ENCODE measurements at regions not wholly inside any gene's neighbourhood (a gene's known extent, or its start where the extent isn't known, plus 50 kb on each side); places are given as distances from the start of the nearest gene placed in this dataset.

DNA sequence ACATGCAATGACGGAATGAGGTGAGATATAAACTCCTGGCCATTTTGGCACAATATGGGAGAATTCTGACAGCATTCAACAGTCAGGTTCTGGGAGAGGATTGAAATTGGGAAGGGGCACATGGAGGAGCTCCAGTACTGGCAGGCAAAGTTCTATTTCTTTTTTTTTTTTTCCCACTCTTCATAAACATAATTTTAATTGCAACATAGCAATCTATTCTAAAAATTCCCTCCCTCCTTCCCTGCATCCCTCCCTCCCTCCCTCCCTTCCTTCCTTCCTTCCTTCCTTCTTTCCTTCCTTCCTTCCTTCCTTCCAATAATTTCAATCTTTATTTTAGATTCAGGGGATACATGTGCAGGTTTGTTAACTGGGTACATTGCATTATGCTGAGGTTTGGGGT is 93.2 kb downstream of the PTCSC3 start:
- FAIRE-seq (no peak), DNase-seq (ENCODE audit: low spot score in 2 of 2) (no peak)

DNA sequence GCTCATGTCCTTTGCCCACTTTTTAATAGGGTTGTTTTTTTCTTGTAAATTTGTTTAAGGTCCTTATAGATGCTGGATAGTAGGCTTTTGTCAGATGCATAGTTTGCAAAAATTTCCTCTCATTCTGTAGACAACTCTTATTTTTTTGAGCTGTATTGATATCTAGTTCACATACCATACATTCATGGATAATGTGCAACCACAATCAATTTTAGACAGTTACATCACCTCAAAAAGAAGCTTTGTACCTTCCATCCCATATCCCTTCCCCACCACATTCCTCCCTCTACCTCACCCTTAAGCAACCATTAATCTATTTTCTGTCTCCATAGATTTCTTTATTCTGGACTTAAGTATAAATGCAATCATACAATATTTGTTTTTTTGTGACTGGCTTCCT is 98.4 kb downstream of the PTCSC3 start:
- FAIRE-seq (no peak), DNase-seq (ENCODE audit: low spot score in 2 of 2) (no peak)

DNA sequence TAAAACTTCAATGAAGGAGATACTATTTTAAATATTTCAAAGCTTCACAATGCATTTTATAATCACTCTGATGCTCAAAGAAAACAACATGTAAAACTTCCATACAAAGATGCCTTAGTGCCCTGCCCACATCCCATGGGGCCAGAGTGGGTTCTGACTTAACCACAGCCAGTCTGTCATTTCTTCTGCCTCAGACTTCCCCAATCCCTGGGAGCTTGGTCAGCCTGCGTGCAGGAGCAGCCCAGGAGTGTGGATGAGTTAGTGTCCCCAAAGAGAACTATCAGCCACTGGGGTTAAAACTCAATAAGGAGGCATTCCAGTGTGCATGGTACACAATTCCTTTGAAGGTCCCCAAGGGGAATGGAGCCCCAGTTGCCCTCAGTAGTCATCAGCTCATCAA is 100.3 kb downstream of the PTCSC3 start:
- FAIRE-seq (no peak), DNase-seq (ENCODE audit: low spot score in 2 of 2) (no peak)

DNA sequence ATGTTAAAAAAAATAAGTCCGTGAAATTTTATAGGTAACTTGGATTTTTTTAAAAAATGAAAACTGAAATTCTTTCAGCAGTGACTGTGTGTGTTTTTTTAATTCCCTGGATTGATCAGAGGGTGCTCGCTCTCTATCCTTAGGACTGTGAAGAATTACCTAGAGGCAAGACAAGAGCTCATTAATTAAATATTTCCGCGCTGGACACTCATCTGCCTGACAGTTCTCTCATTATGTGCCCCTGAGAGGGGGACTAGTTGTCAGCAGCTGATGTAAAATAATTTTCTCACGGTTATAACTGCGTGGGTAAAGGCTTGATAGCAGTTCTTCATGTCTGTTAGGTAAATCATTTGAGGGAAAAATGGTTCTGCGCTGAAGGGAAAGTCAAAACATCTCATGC is 101.3 kb downstream of the PTCSC3 start:
- FAIRE-seq = no peak

DNA sequence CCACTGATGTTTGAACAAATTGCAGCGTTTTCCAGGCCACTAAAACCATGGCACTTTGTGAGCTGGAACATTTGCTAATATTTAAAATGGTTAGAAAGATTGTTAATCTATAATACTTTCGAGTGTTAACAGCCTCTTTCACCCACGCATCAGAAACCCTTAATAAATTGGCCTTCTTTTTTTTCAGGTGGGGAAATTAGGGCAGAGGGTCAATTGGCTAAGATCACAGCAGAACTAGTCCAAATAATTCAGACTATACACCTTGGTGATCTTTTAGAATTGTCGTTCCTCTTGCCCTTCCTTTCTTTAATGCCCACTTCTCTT is 105.8 kb downstream of the PTCSC3 start:
- DNase-seq (ENCODE audit: low spot score in 2 of 2) = no peak
- FAIRE-seq = no peak

More for the DNA sequence above, 101.3 kb downstream of the PTCSC3 start:
- no peak for DNase-seq (ENCODE audit: low spot score in 2 of 2)

DNA sequence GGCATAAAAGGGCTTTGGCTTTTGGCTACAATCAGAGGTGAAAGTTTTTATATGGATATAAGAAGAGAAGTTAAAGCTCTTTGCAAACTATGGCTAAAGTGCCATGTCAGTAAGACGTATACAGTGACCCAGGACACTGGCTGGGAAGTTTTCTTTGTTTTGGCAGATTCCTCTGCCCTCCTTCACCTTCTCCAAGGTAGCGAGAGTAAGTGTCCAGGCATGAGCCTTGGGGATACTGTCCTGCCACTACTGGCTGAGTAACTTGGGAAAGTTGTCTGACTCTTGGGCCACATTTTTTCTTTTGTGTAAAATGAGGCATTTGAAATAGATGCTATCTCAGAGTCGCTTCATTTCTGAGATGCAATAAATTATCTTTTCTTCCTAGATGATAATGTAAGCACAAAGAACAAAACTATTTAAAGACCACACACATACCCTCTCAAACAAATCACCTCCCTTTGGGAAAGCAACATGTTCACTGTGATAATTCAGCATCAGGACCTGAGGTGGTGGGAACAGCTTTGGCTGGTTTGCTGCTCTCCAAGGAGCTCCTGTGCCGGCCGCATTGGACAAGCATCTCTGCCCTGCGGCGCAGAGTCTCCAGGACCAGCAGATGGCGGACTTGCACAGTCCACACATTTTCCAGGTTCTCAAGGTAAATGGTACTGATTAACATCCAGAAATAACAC is 106.3 kb downstream of the PTCSC3 start:
- DNase-seq (ENCODE audit: low spot score in 2 of 2) = peak; percentile 22 to 46
- FAIRE-seq = no peak

DNA sequence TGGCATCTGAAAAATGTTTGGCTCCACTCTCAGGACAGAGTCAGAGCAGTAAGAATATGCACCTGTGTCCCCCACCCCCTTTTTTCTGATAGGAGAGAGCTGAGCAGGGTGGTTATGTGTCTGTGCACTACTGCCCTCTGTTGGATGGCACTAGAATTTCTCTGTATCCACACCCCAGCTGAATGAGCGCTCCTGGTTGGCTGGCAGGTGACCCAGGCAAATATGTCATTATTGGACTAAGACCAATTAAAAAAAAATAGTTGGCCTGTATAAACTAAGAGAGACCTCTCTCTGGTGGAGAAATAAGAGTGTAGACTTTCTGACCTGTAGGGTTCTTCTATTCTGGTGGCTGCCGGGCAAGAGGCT is 107.0 kb downstream of the PTCSC3 start:
- DNase-seq (ENCODE audit: low spot score in 2 of 2) (peak; percentile 7 to 33), FAIRE-seq (no peak)

DNA sequence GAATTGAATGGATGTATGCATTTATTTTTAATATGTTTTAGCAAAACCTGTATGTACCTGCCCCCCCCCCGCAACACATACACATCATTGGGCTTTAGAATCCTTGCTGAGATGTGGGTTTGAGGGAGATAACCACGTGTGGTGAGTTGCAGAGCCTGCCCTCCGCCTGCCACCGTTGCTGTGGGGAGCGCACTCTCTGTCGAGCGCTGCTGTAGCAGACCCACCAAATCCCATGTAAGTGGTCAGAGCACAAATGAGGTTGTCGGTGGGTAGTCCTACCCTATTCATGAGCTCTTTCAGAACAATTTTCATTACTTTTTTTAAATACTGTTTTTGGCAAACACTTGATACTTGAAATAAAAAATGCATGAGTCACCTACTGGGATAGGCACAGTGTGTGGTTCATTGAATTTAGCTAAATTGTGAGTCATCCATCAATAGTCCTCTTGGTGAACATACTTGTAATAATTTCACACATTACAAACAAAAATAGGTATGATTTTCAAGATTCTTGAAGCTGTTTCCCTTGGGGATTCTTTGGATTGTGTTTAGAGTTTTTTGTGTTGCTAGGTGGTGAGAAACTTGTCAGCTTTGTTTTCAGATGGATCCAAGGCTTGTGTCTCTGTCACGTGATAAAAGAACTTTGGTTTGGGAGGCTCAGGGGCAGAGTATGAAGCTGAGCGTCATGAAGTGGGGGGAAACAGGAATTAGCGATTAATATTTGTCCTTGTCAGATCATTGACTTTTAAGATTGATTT is 107.6 kb downstream of the PTCSC3 start:
- DNase-seq (ENCODE audit: low spot score in 2 of 2) (no peak), FAIRE-seq (no peak)

DNA sequence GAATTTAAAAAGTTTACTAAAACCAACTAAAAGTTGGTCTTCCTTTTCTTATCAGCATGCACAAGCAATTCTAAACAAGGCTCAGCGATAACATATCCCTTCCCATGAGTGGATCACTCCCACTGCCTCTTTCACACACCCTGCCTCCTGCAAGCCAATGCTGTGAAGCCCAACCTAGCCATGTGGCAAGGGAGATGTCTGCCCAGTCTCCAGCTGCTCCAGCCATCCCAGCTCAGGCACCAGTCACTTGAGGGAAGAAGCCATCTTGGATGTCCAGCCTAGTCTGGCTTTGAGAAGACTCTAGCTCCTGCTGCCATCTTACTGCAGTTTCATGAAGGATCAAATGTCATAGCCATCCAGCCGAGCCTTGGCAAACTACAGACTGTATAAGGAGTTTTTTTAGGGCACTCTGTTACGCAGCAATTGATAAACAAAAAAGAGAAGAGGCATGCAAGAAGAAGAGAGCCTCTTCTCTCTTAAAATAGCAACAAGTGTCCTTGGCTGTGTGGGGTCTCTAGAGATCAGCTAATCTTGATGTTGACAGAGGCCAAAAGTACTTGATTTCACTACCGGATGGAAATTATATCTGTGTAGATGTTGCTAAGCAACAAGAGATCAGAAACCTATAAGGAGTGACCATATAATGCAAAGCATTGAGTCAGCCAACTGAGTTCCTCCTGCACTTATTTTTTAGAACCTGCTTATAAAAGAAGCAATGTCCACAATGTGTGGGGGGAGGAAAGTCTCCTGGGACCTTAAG is 108.9 kb downstream of the PTCSC3 start:
- FAIRE-seq = no peak

DNA sequence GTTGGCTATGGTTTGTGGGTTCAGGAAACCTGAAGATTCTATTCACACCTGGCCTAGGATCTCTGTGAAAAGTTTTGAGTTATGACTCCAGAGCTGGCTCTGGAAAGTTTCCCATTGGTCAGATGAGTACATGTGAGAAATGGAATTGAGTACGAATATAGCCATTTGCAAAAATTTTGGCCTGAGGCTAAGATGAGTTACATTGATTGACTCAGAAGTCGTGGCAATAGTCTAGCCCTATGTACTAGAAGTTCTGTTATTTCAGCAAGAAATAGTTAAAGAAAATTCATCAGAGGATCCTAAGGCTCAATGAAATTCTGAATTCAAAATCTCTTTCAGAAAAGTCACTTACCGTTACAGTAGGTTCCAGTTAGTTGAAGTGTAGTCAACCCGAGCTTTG is 109.9 kb downstream of the PTCSC3 start:
- DNase-seq (ENCODE audit: low spot score in 2 of 2) (no peak), FAIRE-seq (no peak)

More for the DNA sequence above, 108.9 kb downstream of the PTCSC3 start:
- no peak for DNase-seq (ENCODE audit: low spot score in 2 of 2)

DNA sequence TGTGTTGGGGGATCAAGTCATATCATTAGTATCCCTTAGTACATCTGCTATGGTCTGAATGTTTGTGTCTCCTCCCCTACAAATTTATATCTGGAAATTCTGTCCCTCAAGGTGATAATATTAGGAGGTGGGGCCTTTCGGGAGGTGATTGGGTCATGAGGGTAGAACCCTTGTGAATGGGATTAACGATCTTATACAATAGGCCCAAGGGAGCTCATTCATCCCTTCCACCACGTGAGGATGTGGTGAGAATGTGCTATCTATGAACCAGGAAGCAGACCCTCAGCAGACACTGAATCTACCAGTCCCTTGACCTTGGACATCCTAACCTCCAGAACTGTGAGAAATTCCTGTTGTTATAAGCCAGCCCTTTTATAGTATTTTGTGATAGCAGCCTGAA is 110.7 kb downstream of the PTCSC3 start:
- DNase-seq (ENCODE audit: low spot score in 2 of 2) (no peak), FAIRE-seq (no peak)

DNA sequence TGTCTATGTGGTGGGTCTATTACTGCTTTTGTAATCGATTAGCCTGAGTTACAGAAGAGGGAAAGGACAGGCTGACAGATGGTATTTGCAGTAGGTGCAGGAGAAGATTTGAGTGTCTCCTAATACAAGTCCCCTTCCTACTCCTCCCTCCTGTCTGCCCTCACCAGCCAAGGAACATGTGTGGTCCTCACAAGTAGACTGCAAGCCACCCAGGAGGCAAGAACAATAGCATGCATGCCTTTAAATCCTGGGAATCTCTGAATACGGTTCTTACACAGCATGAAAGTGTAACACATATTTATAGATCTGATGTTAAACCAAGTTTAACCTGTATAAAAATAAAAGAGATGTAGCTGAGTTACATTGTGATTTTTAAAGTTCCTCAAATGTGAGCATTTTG is 117.0 kb downstream of the PTCSC3 start:
- DNase-seq (ENCODE audit: low spot score in 2 of 2) = no peak
- FAIRE-seq = no peak

DNA sequence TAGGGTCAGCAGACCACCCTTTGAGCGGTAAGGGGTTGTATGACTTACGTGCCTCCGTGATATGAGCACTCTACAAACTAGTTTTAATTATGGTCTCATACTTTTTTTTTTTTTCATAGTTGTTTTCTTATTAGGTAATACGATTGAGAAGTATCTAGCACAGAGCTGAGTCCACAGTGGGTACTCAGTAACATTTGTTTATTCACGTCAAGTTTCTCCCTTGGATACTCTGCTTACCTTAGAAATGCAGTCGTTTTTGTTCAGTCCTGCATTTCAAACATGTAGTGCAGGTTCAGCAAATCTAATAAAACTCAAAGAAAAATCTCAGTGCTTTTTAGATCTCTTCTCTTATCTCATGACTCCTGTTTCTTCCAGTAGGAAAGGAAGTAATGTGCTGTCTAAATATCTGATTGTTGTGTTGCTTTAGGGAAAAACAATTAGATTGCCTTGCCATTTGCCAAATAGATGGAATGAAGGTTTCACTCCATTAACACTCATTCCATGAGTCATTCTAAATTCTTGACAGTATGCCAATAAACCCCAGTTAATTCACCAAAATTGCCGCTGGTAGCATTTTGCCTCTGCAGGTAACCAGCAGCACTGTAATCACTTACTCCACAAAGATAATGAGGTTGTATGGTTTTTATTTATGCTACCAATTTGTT is 118.9 kb downstream of the PTCSC3 start:
- DNase-seq (ENCODE audit: low spot score in 2 of 2) = no peak
- FAIRE-seq = no peak

DNA sequence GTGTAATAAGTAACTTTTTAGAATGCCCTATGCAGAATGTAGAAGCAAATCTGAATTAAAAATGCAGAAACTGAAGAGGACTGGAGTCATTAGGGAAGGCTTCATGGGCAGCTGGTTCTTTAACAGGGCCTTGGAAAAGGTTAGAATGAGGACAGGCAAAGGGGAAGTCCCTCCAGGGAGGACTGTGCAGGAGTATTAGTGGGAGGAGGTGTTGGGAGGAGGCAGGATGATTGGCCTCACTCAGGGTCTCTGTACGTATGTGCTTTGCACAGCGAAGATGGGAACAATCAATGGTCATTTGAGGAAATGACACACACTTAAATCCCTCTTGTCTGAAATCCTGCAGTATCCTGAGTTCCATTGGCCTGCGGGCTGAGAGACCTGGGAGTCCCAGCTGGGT is 119.7 kb downstream of the PTCSC3 start:
- DNase-seq (ENCODE audit: low spot score in 2 of 2) (no peak), FAIRE-seq (no peak)

DNA sequence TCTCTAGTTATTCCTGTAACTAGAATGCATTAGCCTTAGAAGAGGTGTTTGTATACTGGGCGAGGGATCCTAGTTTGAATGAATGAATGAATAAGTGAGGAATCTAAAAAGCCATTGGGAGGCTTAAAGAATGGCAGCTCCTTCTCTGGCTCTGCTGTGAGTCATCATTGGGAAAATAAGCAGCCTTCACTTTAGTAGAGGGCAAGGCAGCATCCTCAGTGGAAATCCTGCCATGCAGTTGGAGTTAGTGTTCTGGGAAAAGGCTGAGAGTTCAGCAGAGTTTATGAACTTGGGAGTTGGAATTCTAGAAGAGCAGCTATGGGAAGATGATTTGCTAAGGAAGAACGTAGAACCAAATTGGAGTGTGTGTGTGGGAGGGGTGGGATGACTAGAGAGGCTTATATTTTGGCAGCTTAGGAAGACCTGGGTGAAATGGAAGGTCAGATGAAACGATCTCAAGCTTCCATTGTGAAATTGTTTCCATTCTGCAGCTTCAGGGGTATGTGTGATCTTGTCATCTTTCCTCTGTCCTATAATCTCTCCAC is 120.8 kb downstream of the PTCSC3 start:
- FAIRE-seq (no peak), DNase-seq (ENCODE audit: low spot score in 2 of 2) (no peak)

DNA sequence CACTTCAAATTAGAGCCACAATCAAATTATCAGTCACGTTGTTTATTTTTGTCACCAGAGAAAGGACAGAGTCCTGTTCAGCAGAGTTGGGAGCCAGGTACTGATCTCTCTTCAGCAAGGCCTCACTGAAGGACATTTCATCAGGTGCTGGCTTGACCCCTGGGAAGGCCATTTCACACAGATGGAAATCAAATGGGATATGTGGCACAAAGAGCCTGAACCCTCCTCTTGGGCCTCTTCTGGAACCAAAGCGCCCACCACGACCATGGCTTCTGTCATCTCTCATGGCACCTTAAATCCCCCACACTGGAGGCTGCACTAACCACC is 121.5 kb downstream of the PTCSC3 start:
- no peak for DNase-seq (ENCODE audit: low spot score in 2 of 2)
- no peak for FAIRE-seq

DNA sequence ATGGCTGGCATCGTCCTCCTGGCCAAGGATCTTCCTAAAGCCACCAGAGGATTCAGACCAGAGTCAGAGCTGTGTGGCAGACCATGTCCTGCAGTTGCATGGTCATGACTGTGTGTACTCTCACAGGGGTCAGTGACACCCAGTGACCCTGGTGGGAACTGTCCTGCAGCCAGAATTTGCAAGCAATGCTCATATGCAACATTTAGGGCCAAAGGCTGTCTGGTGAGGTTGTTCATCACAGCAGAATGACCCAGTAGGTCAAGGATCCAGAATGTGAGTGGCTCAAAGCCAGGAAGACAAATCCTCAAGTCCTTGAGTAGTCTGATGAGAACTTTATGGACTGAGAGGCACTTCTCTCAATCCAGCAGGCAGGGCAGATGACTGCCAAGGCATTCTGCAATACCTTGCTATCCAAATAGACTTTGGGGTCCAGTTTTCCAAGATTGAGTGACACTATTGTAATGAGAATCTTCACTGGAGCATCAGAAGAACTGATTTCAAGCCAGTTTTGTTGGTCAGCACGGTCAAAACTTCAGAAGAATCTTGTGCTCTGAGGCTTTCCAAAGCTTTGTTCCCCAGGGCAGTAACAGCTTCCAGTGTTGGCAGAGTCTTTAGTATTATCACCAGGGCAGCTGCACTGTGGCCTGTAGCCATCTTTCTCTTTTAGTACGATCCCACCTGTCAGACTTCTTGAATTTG is 122.0 kb downstream of the PTCSC3 start:
- DNase-seq (ENCODE audit: low spot score in 2 of 2) (no peak), FAIRE-seq (no peak)

DNA sequence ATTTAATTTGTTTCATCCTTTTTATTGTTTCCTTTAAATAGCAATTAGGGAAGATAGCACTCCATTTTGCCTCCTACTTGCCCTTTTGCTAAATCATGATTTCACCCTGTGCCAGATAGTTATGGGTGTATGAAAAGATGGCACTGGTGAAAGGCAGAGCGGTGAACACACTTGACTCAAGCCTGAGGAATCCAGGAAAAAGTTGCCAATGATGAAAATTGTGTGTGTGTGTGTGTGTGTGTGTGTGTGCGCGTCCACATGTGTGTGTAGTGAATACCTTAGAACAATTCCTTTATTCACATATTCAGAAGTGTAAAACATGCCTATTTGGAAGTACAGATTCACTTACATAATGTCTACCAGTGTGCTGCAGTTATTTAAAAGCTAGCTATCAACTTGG is 123.8 kb downstream of the PTCSC3 start:
- FAIRE-seq = no peak

DNA sequence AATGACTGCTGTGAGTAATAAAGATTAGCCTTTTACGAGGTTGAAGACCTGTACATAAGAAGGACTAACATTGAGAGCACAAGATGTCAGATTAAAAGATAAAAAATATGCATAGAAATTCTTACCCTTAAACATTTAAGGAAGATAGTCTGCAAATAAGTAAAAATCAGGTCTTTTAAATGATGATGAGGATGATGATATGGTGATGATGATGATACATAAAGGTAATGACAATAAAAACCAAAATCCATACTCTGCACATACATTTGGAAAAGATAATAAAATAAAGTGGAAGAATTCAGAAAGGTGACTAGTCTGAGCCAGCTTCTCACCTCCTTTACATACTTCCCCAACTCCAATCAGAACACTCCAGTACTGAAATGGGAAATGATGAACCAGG is 124.5 kb downstream of the PTCSC3 start:
- DNase-seq (ENCODE audit: low spot score in 2 of 2) (no peak), FAIRE-seq (no peak)

More for the DNA sequence above, 123.8 kb downstream of the PTCSC3 start:
- DNase-seq (ENCODE audit: low spot score in 2 of 2) = no peak

DNA sequence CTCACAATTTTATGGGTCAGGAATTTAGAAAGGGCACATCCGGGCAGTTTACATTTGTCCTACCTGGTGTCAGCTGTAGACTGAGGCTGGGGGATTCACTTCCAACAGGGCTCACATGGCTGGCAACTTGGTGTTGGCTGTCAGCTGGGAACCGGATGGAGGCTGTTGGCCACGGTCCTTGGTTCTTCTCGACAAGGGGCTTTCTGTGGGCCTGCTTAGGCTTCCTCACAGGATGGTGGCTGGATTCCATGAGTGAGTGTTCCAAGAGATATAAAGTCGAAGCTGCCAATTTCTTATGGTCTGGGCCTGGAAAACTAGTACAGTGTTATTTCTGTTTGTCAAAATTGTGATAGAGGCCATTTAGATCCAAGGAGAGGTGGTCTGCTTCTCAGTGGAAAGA is 127.9 kb downstream of the PTCSC3 start:
- no peak for DNase-seq (ENCODE audit: low spot score in 2 of 2)
- no peak for FAIRE-seq

Data from frontal cortex (tissue), 3 donors.